Astrocyte of the spinal cord (primary cell): ENCODE measurements at regions not wholly inside any gene's neighbourhood (a gene's known extent, or its start where the extent isn't known, plus 50 kb on each side); places are given as distances from the start of the nearest gene placed in this dataset.

Experiments used
- DNase-seq: peaks from one replicate; pipeline ENCODE4 v3.0.0; 2011; ENCODE audit warnings: low read depth, low spot score
- H3K4me3 ChIP-seq: 2 replicates; pipeline ENCODE4 v1.5.1; 2011; ENCODE audit warnings: low read depth, mild to moderate bottlenecking, low read length, moderate library complexity
- in situ Hi-C: cut with HindIII; loops from 2 replicates; pipeline ENCODE4 v1.10.0; 2017; ENCODE audit warnings: low sequenced_read_pairs
- TF ChIP-seq, protein P1 (sequence below): IDR thresholded peaks from 2 replicates; pipeline ENCODE4 v1.5.1; 2012; ENCODE audit warnings: low read depth, mild to moderate bottlenecking, low read length, inconsistent platforms

- DNase-seq = no peak
- H3K4me3 ChIP-seq = no peak overlapping the region
- TF ChIP-seq, protein P1, sequence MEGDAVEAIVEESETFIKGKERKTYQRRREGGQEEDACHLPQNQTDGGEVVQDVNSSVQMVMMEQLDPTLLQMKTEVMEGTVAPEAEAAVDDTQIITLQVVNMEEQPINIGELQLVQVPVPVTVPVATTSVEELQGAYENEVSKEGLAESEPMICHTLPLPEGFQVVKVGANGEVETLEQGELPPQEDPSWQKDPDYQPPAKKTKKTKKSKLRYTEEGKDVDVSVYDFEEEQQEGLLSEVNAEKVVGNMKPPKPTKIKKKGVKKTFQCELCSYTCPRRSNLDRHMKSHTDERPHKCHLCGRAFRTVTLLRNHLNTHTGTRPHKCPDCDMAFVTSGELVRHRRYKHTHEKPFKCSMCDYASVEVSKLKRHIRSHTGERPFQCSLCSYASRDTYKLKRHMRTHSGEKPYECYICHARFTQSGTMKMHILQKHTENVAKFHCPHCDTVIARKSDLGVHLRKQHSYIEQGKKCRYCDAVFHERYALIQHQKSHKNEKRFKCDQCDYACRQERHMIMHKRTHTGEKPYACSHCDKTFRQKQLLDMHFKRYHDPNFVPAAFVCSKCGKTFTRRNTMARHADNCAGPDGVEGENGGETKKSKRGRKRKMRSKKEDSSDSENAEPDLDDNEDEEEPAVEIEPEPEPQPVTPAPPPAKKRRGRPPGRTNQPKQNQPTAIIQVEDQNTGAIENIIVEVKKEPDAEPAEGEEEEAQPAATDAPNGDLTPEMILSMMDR = no peak
- in situ Hi-C loops = no loop called here
Measured at GRCh38 chr2:48856657-48857056, 101.1 kb upstream of the LHCGR start.

- in situ Hi-C loops = no loop called here
- TF ChIP-seq, protein P1 = no peak
- H3K4me3 ChIP-seq = no peak overlapping the region
- no peak for DNase-seq
Measured at GRCh38 chr2:48856144-48856543, 100.6 kb upstream of the LHCGR start.

GRCh38 chr2:48855142-48855541, 99.6 kb upstream of the LHCGR start:
- in situ Hi-C loops = no loop called here
- H3K4me3 ChIP-seq = no peak overlapping the region
- TF ChIP-seq, protein P1 = no peak
- DNase-seq = no peak

DNA sequence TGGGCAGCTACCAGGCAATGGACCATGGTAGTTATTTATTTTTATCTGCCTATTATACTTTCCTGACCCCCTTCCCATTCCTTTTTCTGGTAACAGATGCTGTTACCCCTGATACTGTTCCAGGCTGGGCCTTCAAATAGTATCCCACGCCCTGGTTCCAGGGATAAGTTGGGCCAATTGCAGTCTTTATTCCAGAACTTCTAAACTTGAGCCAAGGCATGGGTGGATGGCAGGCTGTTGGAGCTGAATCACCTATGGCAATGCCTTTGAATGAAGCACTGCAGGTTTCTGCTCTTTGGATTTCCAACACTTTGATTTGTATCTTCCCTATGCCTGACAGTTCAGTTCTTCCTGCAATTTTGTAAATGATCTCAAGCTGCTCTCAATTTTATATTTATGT, 99.2 kb upstream of the LHCGR start:
- DNase-seq = no peak
- TF ChIP-seq, protein P1 = no peak
- no peak overlapping the region for H3K4me3 ChIP-seq
- in situ Hi-C loops = no loop called here

GRCh38 chr2:48852938-48853337, 97.4 kb upstream of the LHCGR start:
- peak; percentile 59 for DNase-seq
- TF ChIP-seq, protein P1 = no peak
- in situ Hi-C loops = no loop called here
- H3K4me3 ChIP-seq = no peak overlapping the region

DNA sequence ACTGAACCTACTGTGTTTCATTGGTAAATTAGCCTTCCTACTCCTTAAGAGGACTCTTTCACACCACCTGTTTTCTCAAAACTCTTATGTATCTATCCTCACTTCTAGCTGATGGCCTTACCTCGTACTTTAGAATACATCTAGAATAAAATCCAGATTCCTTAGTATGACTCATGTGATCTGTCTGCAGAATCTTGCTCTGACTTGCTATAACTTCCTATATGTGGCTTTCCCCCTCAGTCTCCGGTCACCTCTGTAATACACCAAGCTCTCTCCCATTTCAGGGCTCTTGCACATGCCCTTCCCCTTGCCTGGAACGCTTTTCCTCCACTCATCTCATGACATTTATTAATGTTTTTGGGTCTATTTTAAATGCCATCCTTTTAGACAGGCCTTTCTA, 95.6 kb upstream of the LHCGR start:
- in situ Hi-C loops = no loop called here
- H3K4me3 ChIP-seq = no peak overlapping the region
- peak; percentile 23 for DNase-seq
- TF ChIP-seq, protein P1 = no peak

GRCh38 chr2:48849770-48850169, 94.2 kb upstream of the LHCGR start:
- peak; percentile 65 for DNase-seq
- TF ChIP-seq, protein P1 = no peak
- in situ Hi-C loops = no loop called here
- H3K4me3 ChIP-seq = no peak overlapping the region
